Activated CD8-positive, alpha-beta T cell treated with anti-CD3 and anti-CD28 coated beads for 36 hours (primary cell): ENCODE measurements at regions not wholly inside any gene's neighbourhood (a gene's known extent, or its start where the extent isn't known, plus 50 kb on each side); places are given as distances from the start of the nearest gene placed in this dataset.

Experiments
- ATAC-seq: fragments of 200-7000 bp; cut with Tn5 transposase; one replicate; pipeline ENCODE4 v1.10.0; 2021; ENCODE audit warnings: mild to moderate bottlenecking, moderate library complexity
- CTCF ChIA-PET: fragments of 350-600 bp; sonication (Branson Sonifier 250); formaldehyde crosslinking; loops from one replicate; lab custom pipeline; 2021; ENCODE audit warnings: antibody characterized with exemption; lab: Charles Lee
- POLR2A ChIA-PET: fragments of 350-600 bp; sonication (Branson Sonifier 250); formaldehyde crosslinking; loops from one replicate; lab custom pipeline; 2021; ENCODE audit warnings: antibody characterized with exemption; lab: Charles Lee
- DNase-seq: peaks from one replicate; pipeline ENCODE4 v3.0.0-alpha.2; 2020
- H3K27ac Mint-ChIP-seq: one replicate; pipeline ENCODE4 v1.8.0; 2021; ENCODE audit warnings: mild to moderate bottlenecking, mixed read lengths
- H3K27me3 Mint-ChIP-seq: one replicate; pipeline ENCODE4 v1.8.0; 2021; ENCODE audit warnings: mixed read lengths
- H3K36me3 Mint-ChIP-seq: one replicate; pipeline ENCODE4 v1.8.0; 2021; ENCODE audit warnings: low read depth, mixed read lengths
- H3K4me1 Mint-ChIP-seq: one replicate; pipeline ENCODE4 v1.8.0; 2021; ENCODE audit warnings: low read depth, mixed read lengths
- H3K4me3 Mint-ChIP-seq: one replicate; pipeline ENCODE4 v1.8.0; 2021; ENCODE audit warnings: mild to moderate bottlenecking, moderate library complexity, mixed read lengths
- H3K9me3 Mint-ChIP-seq: one replicate; pipeline ENCODE4 v1.8.0; 2021; ENCODE audit warnings: mixed read lengths
- intact Hi-C: fragments of 100-400 bp; cut with micrococcal nuclease; formaldehyde crosslinking; loops from one replicate; pipeline ENCODE4 v1.10.0; 2022
- TF ChIP-seq, protein P1 (sequence below): fragments of 200-600 bp; IDR thresholded peaks from one replicate; pipeline ENCODE4 v1.8.0; 2022; ENCODE audit warnings: antibody characterized with exemption, mild to moderate bottlenecking

DNA sequence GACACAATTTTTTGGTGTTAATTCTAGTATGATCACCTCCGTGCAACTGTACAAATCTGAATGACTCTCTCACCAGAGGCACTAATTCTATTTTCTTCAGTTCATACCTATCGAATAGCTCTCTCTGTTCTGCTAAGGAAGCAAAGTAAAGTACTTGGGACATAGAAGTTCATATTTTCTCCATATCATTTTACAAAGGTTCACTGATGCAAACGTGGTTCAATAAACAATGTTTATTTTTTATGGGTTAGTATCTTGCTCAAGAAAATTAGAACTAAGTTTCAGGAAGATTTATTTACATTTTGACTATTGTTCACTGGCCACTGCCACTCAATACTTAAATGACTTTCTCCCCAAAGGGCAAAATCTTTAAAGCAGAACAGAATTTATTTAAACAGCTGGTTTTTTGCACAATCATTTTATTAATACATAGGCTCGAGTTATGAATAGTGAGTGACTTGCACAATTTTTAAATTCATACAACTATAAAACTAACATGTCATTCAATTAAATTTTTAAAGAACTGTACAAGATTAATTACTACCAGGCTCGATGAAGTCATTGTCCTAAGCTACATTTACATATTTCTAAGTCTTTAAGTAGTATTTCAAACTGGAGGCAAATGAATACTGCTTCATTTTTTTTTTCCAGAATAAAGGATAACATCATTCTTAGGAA lies 255.8 kb downstream of the C16orf95 start:
- Mint-ChIP-seq H3K9me3 (no peaks in the 10 kb centered on the region), H3K4me1 (no peaks in the 10 kb centered on the region), H3K27me3 (peaks cover 36% of the 10 kb centered on the region), H3K36me3 (no peaks in the 10 kb centered on the region), H3K27ac (no peak overlapping the region), H3K4me3 (no peak overlapping the region)
- TF ChIP-seq, protein P1, sequence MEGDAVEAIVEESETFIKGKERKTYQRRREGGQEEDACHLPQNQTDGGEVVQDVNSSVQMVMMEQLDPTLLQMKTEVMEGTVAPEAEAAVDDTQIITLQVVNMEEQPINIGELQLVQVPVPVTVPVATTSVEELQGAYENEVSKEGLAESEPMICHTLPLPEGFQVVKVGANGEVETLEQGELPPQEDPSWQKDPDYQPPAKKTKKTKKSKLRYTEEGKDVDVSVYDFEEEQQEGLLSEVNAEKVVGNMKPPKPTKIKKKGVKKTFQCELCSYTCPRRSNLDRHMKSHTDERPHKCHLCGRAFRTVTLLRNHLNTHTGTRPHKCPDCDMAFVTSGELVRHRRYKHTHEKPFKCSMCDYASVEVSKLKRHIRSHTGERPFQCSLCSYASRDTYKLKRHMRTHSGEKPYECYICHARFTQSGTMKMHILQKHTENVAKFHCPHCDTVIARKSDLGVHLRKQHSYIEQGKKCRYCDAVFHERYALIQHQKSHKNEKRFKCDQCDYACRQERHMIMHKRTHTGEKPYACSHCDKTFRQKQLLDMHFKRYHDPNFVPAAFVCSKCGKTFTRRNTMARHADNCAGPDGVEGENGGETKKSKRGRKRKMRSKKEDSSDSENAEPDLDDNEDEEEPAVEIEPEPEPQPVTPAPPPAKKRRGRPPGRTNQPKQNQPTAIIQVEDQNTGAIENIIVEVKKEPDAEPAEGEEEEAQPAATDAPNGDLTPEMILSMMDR = no peak
- ChIA-PET POLR2A (interaction anchor here (0.7 kb wide), 1 partner anchor 397 kb away, joined by 3 read pairs; no protein-coding TSS in a partner anchor), CTCF (interaction anchor here (1.0 to 3.2 kb wide), 11 partner anchors 11 to 498 kb away, joined by 3 to 45 read pairs (median 4); no protein-coding TSS in a partner anchor)
- DNase-seq = no peak
- ATAC-seq = no peak
- intact Hi-C loops = loop anchor here (5.0 kb wide), 1 partner anchor 499 kb away; no protein-coding TSS in a partner anchor

DNA sequence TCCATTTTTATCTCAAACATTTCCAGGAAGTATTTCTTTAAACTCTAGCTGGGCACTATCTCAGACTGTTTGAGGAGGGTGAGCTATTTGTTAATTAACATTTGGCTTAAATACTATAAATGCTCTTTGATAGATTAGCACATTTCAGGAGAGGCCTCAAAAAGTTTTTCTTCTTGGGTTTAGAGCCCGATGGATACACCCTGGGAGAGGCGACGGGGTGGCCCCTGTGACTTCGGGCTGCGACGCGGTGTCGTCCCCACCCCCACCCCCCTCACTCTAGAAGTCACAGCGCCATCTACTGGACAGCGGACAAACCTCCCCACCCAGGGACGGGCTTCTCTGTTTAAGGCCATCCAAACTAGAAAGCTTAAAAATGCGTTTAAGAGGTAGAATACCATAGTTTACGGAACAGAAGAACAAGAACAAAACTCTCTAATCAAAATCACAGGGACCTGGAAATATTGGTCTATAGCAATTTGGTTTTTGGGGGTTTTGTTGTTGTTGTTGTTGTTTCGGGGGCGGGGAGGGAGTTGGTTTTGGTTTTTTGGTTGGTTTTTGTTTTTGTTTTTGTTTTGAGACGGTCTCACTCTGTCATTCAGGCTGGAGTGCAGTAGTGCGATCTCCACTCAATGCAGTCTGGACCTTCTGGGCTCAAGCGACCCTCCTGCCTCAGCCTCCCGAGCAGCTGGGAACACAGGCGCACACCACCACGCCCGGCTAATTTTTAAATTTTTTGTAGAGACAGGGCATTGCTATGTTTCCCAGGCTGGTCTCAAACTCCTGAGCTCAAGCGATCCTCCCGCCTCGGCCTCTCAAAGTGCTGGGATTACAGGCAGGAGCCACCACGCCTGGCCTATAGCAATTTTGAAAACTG lies 254.4 kb downstream of the C16orf95 start:
- no peaks in the 10 kb centered on the region for H3K36me3 Mint-ChIP-seq

DNA sequence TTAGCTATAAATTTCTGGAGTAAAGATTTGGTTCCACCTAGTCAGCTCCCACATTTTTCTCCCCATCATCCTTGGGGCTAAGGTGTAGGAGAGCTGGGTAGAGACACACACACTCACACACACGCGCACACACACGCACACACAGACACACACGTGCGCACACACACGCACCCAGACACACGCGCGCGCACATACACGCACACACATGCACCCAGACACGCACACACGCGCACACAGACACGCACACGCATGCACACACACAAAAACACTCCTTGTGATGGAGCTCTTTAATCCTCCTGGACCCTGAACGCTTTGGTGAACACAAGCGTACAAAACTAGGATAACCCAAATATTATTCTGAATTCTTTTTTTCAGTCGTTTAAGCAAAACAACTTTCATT lies 253.6 kb downstream of the C16orf95 start:
- CTCF ChIA-PET = interaction anchor here (1.0 to 3.2 kb wide), 7 partner anchors 8 to 506 kb away, joined by 3 to 45 read pairs (median 10); no protein-coding TSS in a partner anchor
- intact Hi-C loops = loop anchor here (5.0 kb wide), 1 partner anchor 501 kb away; no protein-coding TSS in a partner anchor

More for the DNA sequence above, 254.4 kb downstream of the C16orf95 start:
- no peaks in the 10 kb centered on the region for H3K4me1 Mint-ChIP-seq
- DNase-seq (peak; percentile 77), ATAC-seq (peak; percentile 62)
- no peak overlapping the region for H3K4me3 Mint-ChIP-seq
- POLR2A ChIA-PET = interaction anchor here (0.6 kb wide), 1 partner anchor 91 kb away, joined by 3 read pairs; no protein-coding TSS in a partner anchor
- H3K27me3 Mint-ChIP-seq = peaks cover 38% of the 10 kb centered on the region
- intact Hi-C loops = loop anchor here (5.0 kb wide), 1 partner anchor 501 kb away; no protein-coding TSS in a partner anchor
- TF ChIP-seq, protein P1 = peak; percentile 78
- H3K27ac Mint-ChIP-seq = no peak overlapping the region
- H3K9me3 Mint-ChIP-seq = no peaks in the 10 kb centered on the region
- CTCF ChIA-PET = interaction anchor here (0.6 to 3.2 kb wide), 30 partner anchors 9 to 770 kb away, joined by 3 to 45 read pairs (median 4); partner anchors contain the start of gene MTHFSD

DNA sequence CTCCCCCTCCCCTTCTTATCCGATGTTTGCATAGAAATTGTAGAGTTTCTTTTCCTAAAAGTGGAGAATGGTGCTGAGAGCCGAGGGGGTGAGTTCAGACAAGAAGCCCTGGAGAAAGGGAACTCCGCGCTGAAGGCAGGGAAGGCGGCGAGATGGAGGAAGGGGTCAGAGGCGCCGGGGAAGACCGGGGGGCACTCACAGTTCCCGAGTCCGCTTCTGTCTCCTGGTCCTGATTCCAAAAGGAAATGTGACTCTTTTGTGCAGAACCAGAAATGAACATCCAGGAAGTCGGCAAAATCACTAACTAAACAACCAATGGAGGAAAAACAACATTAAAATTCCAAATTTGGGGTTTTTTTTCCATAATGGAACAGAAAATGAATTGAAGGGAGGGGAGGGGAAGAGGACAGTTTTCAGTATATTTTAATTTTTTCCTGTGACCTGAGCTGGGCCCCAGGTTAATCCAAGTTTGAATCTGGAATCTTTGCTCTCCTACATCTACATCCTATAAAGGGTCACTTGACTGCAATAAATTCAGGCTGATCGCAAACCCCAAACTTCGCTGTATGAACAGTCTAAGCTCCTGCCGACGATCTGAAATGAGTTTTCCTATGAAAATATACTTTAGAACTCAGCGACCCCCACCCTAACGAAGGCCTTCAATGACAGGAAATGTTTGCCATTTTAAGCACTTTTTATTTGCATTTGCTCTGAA lies 252.3 kb downstream of the C16orf95 start:
- TF ChIP-seq, protein P1 = no peak
- ChIA-PET CTCF (interaction anchor here (1.2 kb wide), 1 partner anchor 500 kb away, joined by 3 read pairs; no protein-coding TSS in a partner anchor), POLR2A (no interaction called here)
- Mint-ChIP-seq H3K27me3 (peaks cover 38% of the 10 kb centered on the region), H3K36me3 (no peaks in the 10 kb centered on the region), H3K4me3 (no peak overlapping the region), H3K27ac (no peak overlapping the region), H3K9me3 (no peaks in the 10 kb centered on the region), H3K4me1 (no peaks in the 10 kb centered on the region)
- ATAC-seq = no peak
- DNase-seq = no peak
- intact Hi-C loops = loop anchor here (5.0 kb wide), 1 partner anchor 503 kb away; no protein-coding TSS in a partner anchor

More for the DNA sequence above, 253.6 kb downstream of the C16orf95 start:
- no peak overlapping the region for H3K4me3 Mint-ChIP-seq
- no peak overlapping the region for H3K27ac Mint-ChIP-seq
- POLR2A ChIA-PET = no interaction called here
- H3K36me3 Mint-ChIP-seq = no peaks in the 10 kb centered on the region
- H3K9me3 Mint-ChIP-seq = no peaks in the 10 kb centered on the region
- ATAC-seq (no peak), DNase-seq (no peak)
- TF ChIP-seq, protein P1 = no peak
- peaks cover 38% of the 10 kb centered on the region for H3K27me3 Mint-ChIP-seq
- no peaks in the 10 kb centered on the region for H3K4me1 Mint-ChIP-seq
